Hepatocyte (in vitro differentiated cells): ENCODE measurements at regions not wholly inside any gene's neighbourhood (a gene's known extent, or its start where the extent isn't known, plus 50 kb on each side); places are given as distances from the start of the nearest gene placed in this dataset.

Experiments
- DNase-seq: peaks from one replicate; pipeline ENCODE4 v3.0.0-alpha.2; 2016; ENCODE audit warnings: low spot score
- H2AFZ ChIP-seq: fragments of 200-600 bp; sonication (generic); 2 replicates; pipeline ENCODE4 v1.6.0; 2016; ENCODE audit warnings: antibody characterized with exemption, mild to moderate bottlenecking
- H3K27ac ChIP-seq: fragments of 200-600 bp; sonication (generic); 2 replicates; pipeline ENCODE4 v1.5.1; 2016; ENCODE audit warnings: mild to moderate bottlenecking
- H3K27me3 ChIP-seq: fragments of 200-600 bp; sonication (generic); 2 replicates; pipeline ENCODE4 v1.6.1; 2016
- H3K36me3 ChIP-seq: fragments of 200-600 bp; sonication (generic); replicated peaks from 2 replicates; pipeline ENCODE4 v1.5.1; 2016; ENCODE audit warnings: low read depth; ENCODE audit not compliant: insufficient read depth
- H3K4me1 ChIP-seq: fragments of 200-600 bp; sonication (generic); 2 replicates; pipeline ENCODE4 v1.5.1; 2016; ENCODE audit warnings: mild to moderate bottlenecking, moderate library complexity; ENCODE audit not compliant: insufficient read depth
- H3K4me2 ChIP-seq: fragments of 200-600 bp; sonication (generic); 2 replicates; pipeline ENCODE4 v1.6.0; 2016
- H3K4me3 ChIP-seq: fragments of 200-600 bp; sonication (generic); 2 replicates; pipeline ENCODE4 v1.5.1; 2016; ENCODE audit warnings: mild to moderate bottlenecking
- H3K79me2 ChIP-seq: fragments of 200-600 bp; sonication (generic); 2 replicates; pipeline ENCODE4 v1.6.0; 2017; ENCODE audit warnings: mild to moderate bottlenecking
- H3K9me2 ChIP-seq: fragments of 200-600 bp; sonication (generic); replicated peaks from 2 replicates; pipeline ENCODE4 v1.6.0; 2017; ENCODE audit warnings: mild to moderate bottlenecking; ENCODE audit not compliant: insufficient read depth
- H3K9me3 ChIP-seq: fragments of 200-600 bp; sonication (generic); 2 replicates; pipeline ENCODE4 v1.5.1; 2016; ENCODE audit warnings: low read depth, mild to moderate bottlenecking
- H4K20me1 ChIP-seq: fragments of 200-600 bp; sonication (generic); 2 replicates; pipeline ENCODE4 v1.6.0; 2016; ENCODE audit warnings: mild to moderate bottlenecking; ENCODE audit not compliant: insufficient read depth, poor library complexity, severe bottlenecking
- CTCF ChIP-seq: fragments of 200-600 bp; sonication (generic); IDR thresholded peaks from 2 replicates; pipeline ENCODE4 v1.5.1; 2016; ENCODE audit warnings: antibody characterized with exemption, mild to moderate bottlenecking; ENCODE audit not compliant: poor library complexity
- EZH2 ChIP-seq: fragments of 200-600 bp; sonication (generic); IDR thresholded peaks from 2 replicates; pipeline ENCODE4 v1.6.1; 2016; ENCODE audit warnings: antibody characterized with exemption, mild to moderate bottlenecking, borderline replicate concordance
- EZH2phosphoT487 ChIP-seq: fragments of 200-600 bp; sonication (generic); IDR thresholded peaks from one replicate; pipeline ENCODE4 v1.6.1; 2018; ENCODE audit warnings: antibody characterized with exemption, mild to moderate bottlenecking, low read depth, moderate library complexity; ENCODE audit not compliant: unreplicated experiment, severe bottlenecking
- WGBS: methylation state at CpG from one replicate; pipeline ENCODE4 v1.1.6; 2016; ENCODE audit warnings: low lambda C conversion rate; ENCODE audit errors: missing lambda C conversion rate; 5-methylcytosine and 5-hydroxymethylcytosine counted together

GRCh38 chrX:926991-927390 lies 285.5 kb downstream of the CRLF2 start:
- H3K4me1 ChIP-seq = no peaks in the 10 kb centered on the region
- no peaks in the 10 kb centered on the region for H3K36me3 ChIP-seq
- no peaks in the 10 kb centered on the region for H3K9me3 ChIP-seq
- no peak for DNase-seq
- no peak overlapping the region for H3K27ac ChIP-seq
- H3K9me2 ChIP-seq = no peaks in the 10 kb centered on the region
- WGBS = 100% methylated on average over 2 of the region's 2 CpGs
- no peaks in the 10 kb centered on the region for H3K79me2 ChIP-seq
- no peaks in the 10 kb centered on the region for H3K27me3 ChIP-seq
- H3K4me2 ChIP-seq = no peak overlapping the region
- H3K4me3 ChIP-seq = no peak overlapping the region
- H4K20me1 ChIP-seq = no peaks in the 10 kb centered on the region
- no peak overlapping the region for H2AFZ ChIP-seq
- TF ChIP-seq EZH2phosphoT487 = no peak
- no peak for TF ChIP-seq CTCF
- TF ChIP-seq EZH2 = no peak

- WGBS = 87% methylated on average over 9 of the region's 9 CpGs
These were observed 286.4 kb downstream of the CRLF2 start for GRCh38 chrX:926070-926469.

GRCh38 chrX:925652-926061 lies 286.8 kb downstream of the CRLF2 start:
- Histone ChIP-seq H3K79me2 (no peaks in the 10 kb centered on the region), H3K27me3 (no peaks in the 10 kb centered on the region), H3K4me3 (no peak overlapping the region), H3K27ac (no peak overlapping the region), H3K4me2 (no peak overlapping the region), H3K36me3 (no peaks in the 10 kb centered on the region), H3K9me2 (no peaks in the 10 kb centered on the region), H2AFZ (no peak overlapping the region), H4K20me1 (no peaks in the 10 kb centered on the region), H3K9me3 (no peaks in the 10 kb centered on the region), H3K4me1 (no peaks in the 10 kb centered on the region)
- DNase-seq = no peak
- WGBS = 93% methylated on average over 6 of the region's 6 CpGs
- TF ChIP-seq EZH2phosphoT487 = no peak
- no peak for TF ChIP-seq EZH2
- no peak for TF ChIP-seq CTCF

More at GRCh38 chrX:926070-926469, 286.4 kb downstream of the CRLF2 start:
- Histone ChIP-seq H3K36me3 (no peaks in the 10 kb centered on the region), H3K79me2 (no peaks in the 10 kb centered on the region), H3K27ac (no peak overlapping the region), H4K20me1 (no peaks in the 10 kb centered on the region), H3K27me3 (no peaks in the 10 kb centered on the region), H3K9me3 (no peaks in the 10 kb centered on the region), H3K4me3 (no peak overlapping the region), H3K4me2 (no peak overlapping the region), H3K9me2 (no peaks in the 10 kb centered on the region), H3K4me1 (no peaks in the 10 kb centered on the region), H2AFZ (no peak overlapping the region)
- no peak for TF ChIP-seq EZH2
- no peak for TF ChIP-seq CTCF
- TF ChIP-seq EZH2phosphoT487 = no peak
- DNase-seq = no peak

GRCh38 chrX:925094-925493 lies 287.4 kb downstream of the CRLF2 start:
- H3K9me2 ChIP-seq = no peaks in the 10 kb centered on the region
- DNase-seq = no peak
- no peaks in the 10 kb centered on the region for H3K9me3 ChIP-seq
- no peaks in the 10 kb centered on the region for H3K27me3 ChIP-seq
- no peaks in the 10 kb centered on the region for H3K79me2 ChIP-seq
- no peak overlapping the region for H3K4me2 ChIP-seq
- H2AFZ ChIP-seq = no peak overlapping the region
- no peak overlapping the region for H3K27ac ChIP-seq
- no peaks in the 10 kb centered on the region for H3K4me1 ChIP-seq
- TF ChIP-seq EZH2phosphoT487 (no peak), CTCF (no peak), EZH2 (no peak)
- no peaks in the 10 kb centered on the region for H4K20me1 ChIP-seq
- WGBS = 79% methylated on average over 2 of the region's 2 CpGs
- no peak overlapping the region for H3K4me3 ChIP-seq
- no peaks in the 10 kb centered on the region for H3K36me3 ChIP-seq
